HCT116 (cell line): ENCODE measurements at regions not wholly inside any gene's neighbourhood (a gene's known extent, or its start where the extent isn't known, plus 50 kb on each side); places are given as distances from the start of the nearest gene placed in this dataset.

Experiments used
- ATAC-seq: fragments of 200-7000 bp; cut with Tn5 transposase; 2 replicates; pipeline ENCODE4 v1.9.1; 2020; ENCODE audit warnings: mild to moderate bottlenecking, moderate library complexity
- BruUV-seq: library from RNA; stranded (reverse); fragments of 400-500 nt; replicated peaks from 2 replicates; lab custom pipeline; 2021; lab: Mats Ljungman, UMichigan
- CTCF ChIA-PET: fragments of 300-600 bp; sonication (Branson Sonifier 250); formaldehyde crosslinking; loops from one replicate; lab custom pipeline; 2021; ENCODE audit warnings: antibody characterized with exemption; lab: Charles Lee
- POLR2A ChIA-PET: fragments of 300-600, 350-600 bp; sonication (Branson Sonifier 250); formaldehyde crosslinking; loops from one replicate; lab custom pipeline; 2021; ENCODE audit warnings: antibody characterized with exemption; lab: Charles Lee
- RAD21 ChIA-PET, 2 experiments: fragments of 300-600 bp; sonication (Branson Sonifier 250); formaldehyde crosslinking; loops; one replicate each; lab custom pipeline; 2023; ENCODE audit warnings: low total read pairs in 2 of 2; ENCODE audit not compliant: uncharacterized antibody in 2 of 2, unreplicated experiment in 2 of 2, low non-redundant PET in 1 of 2; lab: Charles Lee
- DNase-seq: peaks from one replicate; pipeline ENCODE4 v3.0.0-alpha.2; 2010; ENCODE audit warnings: low read depth, low spot score
- H2AFZ ChIP-seq: fragments of 200-600 bp; shearing (Covaris generic), sonication (generic); 2 replicates; pipeline ENCODE4 v1.6.1; 2017; ENCODE audit warnings: low read depth, mixed run types, mixed read lengths, antibody characterized with exemption, low read length; ENCODE audit not compliant: poor library complexity, severe bottlenecking
- H3K27ac ChIP-seq: 2 replicates; pipeline ENCODE4 v1.5.1; 2012; ENCODE audit warnings: low read depth, low read length
- H3K27me3 ChIP-seq: fragments of 200-600 bp; sonication (generic); 2 replicates; pipeline ENCODE4 v1.6.1; 2016; ENCODE audit warnings: mixed run types, low read length, mixed read lengths; ENCODE audit not compliant: insufficient read depth
- H3K36me3 ChIP-seq, 2 experiments: fragments of 200-500 bp in 1 of 2; fragments of 200-600 bp in 1 of 2; sonication (Bioruptor generic) in 1 of 2; sonication (generic) in 1 of 2; 2 replicates each; pipeline versions ENCODE4 v1.5.1 to v1.6.1; 2014 to 2016; ENCODE audit warnings: low read length in 2 of 2, inconsistent platforms in 1 of 2, mixed read lengths in 1 of 2, mixed run types in 1 of 2; ENCODE audit not compliant: insufficient read depth in 2 of 2, control insufficient read depth in 1 of 2
- H3K4me1 ChIP-seq, 2 experiments: fragments of 200-600 bp in 1 of 2; sonication (generic) in 1 of 2; 2 replicates each; pipeline versions ENCODE4 v1.5.1 to v1.6.1; 2012 to 2017; ENCODE audit warnings: low read length in 2 of 2, inconsistent platforms in 1 of 2, mild to moderate bottlenecking in 1 of 2, mixed read lengths in 1 of 2, mixed run types in 1 of 2, moderate library complexity in 1 of 2; ENCODE audit not compliant: insufficient read depth in 2 of 2, control insufficient read depth in 1 of 2
- H3K4me2 ChIP-seq: fragments of 200-600 bp; sonication (generic); 2 replicates; pipeline ENCODE4 v1.6.1; 2017; ENCODE audit warnings: mixed run types, low read length, mixed read lengths
- H3K4me3 ChIP-seq, 2 experiments: fragments of 200-600 bp in 1 of 2; sonication (generic) in 1 of 2; replicated peaks in 1 of 2; 2 replicates each; pipeline ENCODE4 v1.5.1; 2011 to 2016; ENCODE audit warnings: low read length in 2 of 2, control low read depth in 1 of 2, low read depth in 1 of 2, mild to moderate bottlenecking in 1 of 2, mixed read lengths in 1 of 2, mixed run types in 1 of 2
- H3K79me2 ChIP-seq: fragments of 200-600 bp; sonication (generic); 2 replicates; pipeline ENCODE4 v1.6.1; 2017; ENCODE audit warnings: mild to moderate bottlenecking, mixed run types, low read length, moderate library complexity, mixed read lengths; ENCODE audit not compliant: insufficient read depth
- H3K9ac ChIP-seq: fragments of 200-600 bp; sonication (generic); 2 replicates; pipeline ENCODE4 v1.6.1; 2016; ENCODE audit warnings: low read length, mixed read lengths
- H3K9me2 ChIP-seq: fragments of 200-600 bp; sonication (generic), shearing (Covaris generic); 2 replicates; pipeline ENCODE4 v1.6.1; 2017; ENCODE audit warnings: mixed run types, mild to moderate bottlenecking, moderate library complexity; ENCODE audit not compliant: insufficient read depth
- H3K9me3 ChIP-seq, 2 experiments: fragments of 200-500 bp in 1 of 2; fragments of 200-600 bp in 1 of 2; sonication (Bioruptor generic) in 1 of 2; sonication (generic) in 1 of 2; 2 replicates each; pipeline ENCODE4 v1.6.1; 2014 to 2017; ENCODE audit warnings: low read length in 2 of 2, mixed read lengths in 2 of 2, inconsistent platforms in 1 of 2, low read depth in 1 of 2, mild to moderate bottlenecking in 1 of 2, mixed run types in 1 of 2, moderate library complexity in 1 of 2; ENCODE audit not compliant: control insufficient read depth in 1 of 2, insufficient read depth in 1 of 2
- H4K20me1 ChIP-seq: fragments of 200-600 bp; sonication (generic), shearing (Covaris generic); 2 replicates; pipeline ENCODE4 v1.6.1; 2017; ENCODE audit warnings: mixed run types, mild to moderate bottlenecking, moderate library complexity; ENCODE audit not compliant: insufficient read depth
- ATF3 ChIP-seq: IDR thresholded peaks from 2 replicates; pipeline ENCODE4 v1.6.1; 2012
- CTCF ChIP-seq, 3 experiments: fragments of 200-600 bp in 1 of 3; sonication (generic) in 1 of 3; IDR thresholded peaks in 2 of 3; conservative IDR thresholded peaks in 1 of 3; 2 replicates each; pipeline ENCODE4 v1.5.1; 2012 to 2017; ENCODE audit warnings: low read depth in 2 of 3, low read length in 2 of 3, antibody characterized with exemption in 1 of 3, borderline replicate concordance in 1 of 3, control low read depth in 1 of 3, mild to moderate bottlenecking in 1 of 3, mixed read lengths in 1 of 3, mixed run types in 1 of 3, moderate library complexity in 1 of 3; ENCODE audit not compliant: insufficient read depth in 1 of 3
- ELF1 ChIP-seq: IDR thresholded peaks from 2 replicates; pipeline ENCODE4 v1.6.1; 2012; ENCODE audit warnings: low read depth, borderline replicate concordance
- EZH2 ChIP-seq: fragments of 200-600 bp; sonication (generic); IDR thresholded peaks from 2 replicates; pipeline ENCODE4 v1.6.1; 2017; ENCODE audit warnings: antibody characterized with exemption, mixed run types
- FOSL1 ChIP-seq: IDR thresholded peaks from 2 replicates; pipeline ENCODE4 v1.6.1; 2012; ENCODE audit warnings: low read depth
- JUND ChIP-seq: IDR thresholded peaks from 2 replicates; pipeline ENCODE4 v1.6.1; 2012
- MAX ChIP-seq: IDR thresholded peaks from 2 replicates; pipeline ENCODE4 v1.6.1; 2012
- POLR2AphosphoS5 ChIP-seq: IDR thresholded peaks from 2 replicates; pipeline ENCODE4 v1.6.1; 2011; ENCODE audit warnings: mild to moderate bottlenecking, low read depth, low read length, moderate library complexity
- REST ChIP-seq: IDR thresholded peaks from 2 replicates; pipeline ENCODE4 v1.6.1; 2012; ENCODE audit warnings: low read depth
- SRF ChIP-seq: IDR thresholded peaks from 2 replicates; pipeline ENCODE4 v1.6.1; 2012; ENCODE audit warnings: low read depth
- TCF7L2 ChIP-seq: IDR thresholded peaks from 2 replicates; pipeline ENCODE4 v1.7.0; 2011; ENCODE audit warnings: borderline replicate concordance, inconsistent platforms; ENCODE audit not compliant: insufficient read depth, insufficient read length; ENCODE audit errors: extremely low read depth
- YY1 ChIP-seq: IDR thresholded peaks from 2 replicates; pipeline ENCODE4 v1.6.1; 2011; ENCODE audit warnings: low read length, low read depth, moderate library complexity, mild to moderate bottlenecking; ENCODE audit not compliant: insufficient replicate concordance; ENCODE audit errors: extremely low read depth
- ZBTB33 ChIP-seq: IDR thresholded peaks from 2 replicates; pipeline ENCODE4 v1.6.1; 2011; ENCODE audit warnings: mild to moderate bottlenecking, low read length, moderate library complexity; ENCODE audit not compliant: insufficient replicate concordance; ENCODE audit errors: extremely low read depth
- ZFX ChIP-seq: fragments of 450-650 bp; IDR thresholded peaks from 2 replicates; pipeline ENCODE4 v1.6.1; 2017
- ZNF274 ChIP-seq: fragments of 200-500 bp; sonication (Bioruptor generic); IDR thresholded peaks from 2 replicates; pipeline ENCODE4 v1.6.1; 2014; ENCODE audit warnings: mild to moderate bottlenecking, low read depth, low read length, inconsistent platforms
- intact Hi-C: fragments of 100-400 bp; cut with micrococcal nuclease; formaldehyde crosslinking; loops from 2 replicates; pipeline ENCODE4 v1.10.0; 2022

DNA sequence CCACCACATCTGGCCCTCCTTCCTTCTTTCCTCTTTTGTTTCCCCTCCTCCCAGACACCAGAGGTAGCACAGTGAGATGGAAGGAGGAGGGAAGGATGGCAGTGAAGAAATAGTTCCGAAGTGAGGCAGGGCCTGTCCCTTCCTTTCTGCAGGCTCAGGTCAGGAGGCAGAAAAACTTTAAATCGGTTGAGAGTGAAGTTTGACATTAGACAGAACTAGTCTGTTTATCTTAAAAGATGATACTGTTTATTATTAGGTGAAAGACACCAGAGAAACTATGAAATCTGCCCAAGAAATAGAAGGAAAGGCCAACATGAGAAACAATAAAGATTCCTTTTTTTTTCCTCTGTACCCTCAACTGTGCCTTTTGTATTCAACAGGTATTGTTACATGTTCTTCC, 670.3 kb downstream of the UTRN start:
- no TSS peak for BruUV-seq
- ChIA-PET RAD21 (no interaction called here), CTCF (no interaction called here), POLR2A (no interaction called here)
- Histone ChIP-seq H3K4me2 (no peak overlapping the region), H3K27ac (no peak overlapping the region), H3K27me3 (no peaks in the 10 kb centered on the region), H3K4me3 (no peak overlapping the region), H3K79me2 (no peaks in the 10 kb centered on the region), H3K36me3 (no peaks in the 10 kb centered on the region), H3K9me3 (no peaks in the 10 kb centered on the region), H3K9ac (no peak overlapping the region), H4K20me1 (no peaks in the 10 kb centered on the region), H3K9me2 (no peaks in the 10 kb centered on the region)
- intact Hi-C loops, result no loop called here
- DNase-seq (no peak), ATAC-seq (no peak)
- TF ChIP-seq ATF3 (no peak), SRF (no peak), EZH2 (no peak), ZFX (no peak), CTCF (IDR thresholded peaks at IDR 0.05 in 2 of 3, conservative IDR thresholded peaks at IDR 0.05 in 1 of 3; ENCODE audit: borderline replicate concordance in 1 of 3, insufficient read depth in 1 of 3, low read depth in 2 of 3, low read length in 2 of 3) (no peak), TCF7L2 (no peak), POLR2AphosphoS5 (no peak), MAX (no peak), YY1 (no peak), FOSL1 (no peak), ELF1 (no peak), REST (no peak), ZNF274 (no peak), ZBTB33 (no peak), JUND (no peak)
- TF ChIP-seq, all 23 proteins: peak for 0
- peaks cover 5 to 24% of the 10 kb centered on the region in 2 experiments; a peak in 3 of 4 replicates for H3K4me1 ChIP-seq
- H2AFZ ChIP-seq, result no peak overlapping the region
